ENCODE measurements at regions not wholly inside any gene's neighbourhood (a gene's known extent, or its start where the extent isn't known, plus 50 kb on each side); places are given as distances from the start of the nearest gene placed in this dataset.
"Not testable (repeated sequence)": the region's sequence is repeated elsewhere in the genome, so short reads cannot be mapped to it uniquely, and the experiment has no call there.

- Histone ChIP-seq H3K4me1 (ENCODE audit: low read length) (no peaks in the 10 kb centered on the region), H3K9ac (ENCODE audit: low read length) (no peak overlapping the region), H4K20me1 (ENCODE audit: insufficient read depth, low read depth, low read length) (no peaks in the 10 kb centered on the region), H2AFZ (ENCODE audit: low read length) (no peak overlapping the region), H3K4me3 (ENCODE audit: low read length) (no peak overlapping the region), H3K79me2 (ENCODE audit: low read length) (no peaks in the 10 kb centered on the region), H3K36me3 (ENCODE audit: insufficient read depth, low read length) (no peaks in the 10 kb centered on the region), H3K9me2 (replicated peaks; ENCODE audit: insufficient read depth, low read length) (no peaks in the 10 kb centered on the region), H3K4me2 (ENCODE audit: low read depth, low read length, poor library complexity, severe bottlenecking) (no peak overlapping the region), H3K27me3 (ENCODE audit: low read length) (no peaks in the 10 kb centered on the region), H3K27ac (ENCODE audit: low read length) (no peak overlapping the region), H3K9me3 (ENCODE audit: low read length) (no peaks in the 10 kb centered on the region)
- no peak for DNase-seq
Observed at GRCh38 chrX:124426288-124427169, 80.2 kb downstream of the SH2D1A start.

GRCh38 chrX:124433186-124433585 is 86.8 kb downstream of the SH2D1A start:
- Histone ChIP-seq H2AFZ (ENCODE audit: low read length) (no peak overlapping the region), H3K27ac (ENCODE audit: low read length) (no peak overlapping the region), H3K36me3 (ENCODE audit: insufficient read depth, low read length) (no peaks in the 10 kb centered on the region), H3K79me2 (ENCODE audit: low read length) (no peaks in the 10 kb centered on the region), H3K9me2 (replicated peaks; ENCODE audit: insufficient read depth, low read length) (no peaks in the 10 kb centered on the region), H3K9ac (ENCODE audit: low read length) (no peak overlapping the region), H3K9me3 (ENCODE audit: low read length) (no peaks in the 10 kb centered on the region), H3K27me3 (ENCODE audit: low read length) (no peaks in the 10 kb centered on the region), H4K20me1 (ENCODE audit: insufficient read depth, low read depth, low read length) (no peaks in the 10 kb centered on the region), H3K4me1 (ENCODE audit: low read length) (no peaks in the 10 kb centered on the region), H3K4me2 (ENCODE audit: low read depth, low read length, poor library complexity, severe bottlenecking) (no peak overlapping the region), H3K4me3 (ENCODE audit: low read length) (no peak overlapping the region)
- no peak for DNase-seq

GRCh38 chrX:124435616-124436015 is 89.3 kb downstream of the SH2D1A start:
- H3K36me3 ChIP-seq (ENCODE audit: insufficient read depth, low read length) = no peaks in the 10 kb centered on the region
- no peaks in the 10 kb centered on the region for H3K27me3 ChIP-seq (ENCODE audit: low read length)
- no peaks in the 10 kb centered on the region for H3K79me2 ChIP-seq (ENCODE audit: low read length)
- H4K20me1 ChIP-seq (ENCODE audit: insufficient read depth, low read depth, low read length) = no peaks in the 10 kb centered on the region
- H3K9me3 ChIP-seq (ENCODE audit: low read length) = no peaks in the 10 kb centered on the region
- H3K27ac ChIP-seq (ENCODE audit: low read length) = no peak overlapping the region
- no peak for DNase-seq
- H3K9ac ChIP-seq (ENCODE audit: low read length) = no peak overlapping the region
- no peaks in the 10 kb centered on the region for H3K4me1 ChIP-seq (ENCODE audit: low read length)
- H3K9me2 ChIP-seq (replicated peaks; ENCODE audit: insufficient read depth, low read length) = no peaks in the 10 kb centered on the region
- no peak overlapping the region for H3K4me3 ChIP-seq (ENCODE audit: low read length)
- H3K4me2 ChIP-seq (ENCODE audit: low read depth, low read length, poor library complexity, severe bottlenecking) = no peak overlapping the region
- H2AFZ ChIP-seq (ENCODE audit: low read length) = no peak overlapping the region

GRCh38 chrX:124440695-124441094 is 94.3 kb downstream of the SH2D1A start:
- Histone ChIP-seq H3K9me2 (replicated peaks; ENCODE audit: insufficient read depth, low read length) (no peaks in the 10 kb centered on the region), H3K4me3 (ENCODE audit: low read length) (no peak overlapping the region), H4K20me1 (ENCODE audit: insufficient read depth, low read depth, low read length) (no peaks in the 10 kb centered on the region), H3K36me3 (ENCODE audit: insufficient read depth, low read length) (no peaks in the 10 kb centered on the region), H2AFZ (ENCODE audit: low read length) (no peak overlapping the region), H3K9ac (ENCODE audit: low read length) (no peak overlapping the region), H3K79me2 (ENCODE audit: low read length) (no peaks in the 10 kb centered on the region), H3K27ac (ENCODE audit: low read length) (no peak overlapping the region), H3K4me2 (ENCODE audit: low read depth, low read length, poor library complexity, severe bottlenecking) (no peak overlapping the region), H3K27me3 (ENCODE audit: low read length) (no peaks in the 10 kb centered on the region), H3K4me1 (ENCODE audit: low read length) (no peaks in the 10 kb centered on the region), H3K9me3 (ENCODE audit: low read length) (no peaks in the 10 kb centered on the region)
- no peak for DNase-seq

GRCh38 chrX:124441971-124442590 is 95.7 kb downstream of the SH2D1A start:
- Histone ChIP-seq H3K4me2 (ENCODE audit: low read depth, low read length, poor library complexity, severe bottlenecking) (no peak overlapping the region), H3K4me1 (ENCODE audit: low read length) (no peaks in the 10 kb centered on the region), H3K9me3 (ENCODE audit: low read length) (no peaks in the 10 kb centered on the region), H4K20me1 (ENCODE audit: insufficient read depth, low read depth, low read length) (no peaks in the 10 kb centered on the region), H2AFZ (ENCODE audit: low read length) (no peak overlapping the region), H3K4me3 (ENCODE audit: low read length) (no peak overlapping the region), H3K27me3 (ENCODE audit: low read length) (no peaks in the 10 kb centered on the region), H3K79me2 (ENCODE audit: low read length) (no peaks in the 10 kb centered on the region), H3K36me3 (ENCODE audit: insufficient read depth, low read length) (no peaks in the 10 kb centered on the region), H3K27ac (ENCODE audit: low read length) (no peak overlapping the region), H3K9me2 (replicated peaks; ENCODE audit: insufficient read depth, low read length) (no peaks in the 10 kb centered on the region), H3K9ac (ENCODE audit: low read length) (no peak overlapping the region)
- DNase-seq = no peak

- DNase-seq = no peak
- H3K27ac ChIP-seq (ENCODE audit: low read length) = no peak overlapping the region
- no peak overlapping the region for H3K4me3 ChIP-seq (ENCODE audit: low read length)
- H3K36me3 ChIP-seq (ENCODE audit: insufficient read depth, low read length) = no peaks in the 10 kb centered on the region
- H2AFZ ChIP-seq (ENCODE audit: low read length) = no peak overlapping the region
- H3K27me3 ChIP-seq (ENCODE audit: low read length) = no peaks in the 10 kb centered on the region
- no peaks in the 10 kb centered on the region for H3K79me2 ChIP-seq (ENCODE audit: low read length)
- H3K9me3 ChIP-seq (ENCODE audit: low read length) = no peaks in the 10 kb centered on the region
- no peak overlapping the region for H3K4me2 ChIP-seq (ENCODE audit: low read depth, low read length, poor library complexity, severe bottlenecking)
- no peak overlapping the region for H3K9ac ChIP-seq (ENCODE audit: low read length)
- H4K20me1 ChIP-seq (ENCODE audit: insufficient read depth, low read depth, low read length) = no peaks in the 10 kb centered on the region
- H3K9me2 ChIP-seq (replicated peaks; ENCODE audit: insufficient read depth, low read length) = no peaks in the 10 kb centered on the region
- no peaks in the 10 kb centered on the region for H3K4me1 ChIP-seq (ENCODE audit: low read length)
Observed at GRCh38 chrX:124455966-124456365, 109.6 kb downstream of the SH2D1A start.

- not testable (repeated sequence) for H4K20me1 ChIP-seq (ENCODE audit: insufficient read depth, low read depth, low read length); DNase-seq; H3K79me2 ChIP-seq (ENCODE audit: low read length); H3K27ac ChIP-seq (ENCODE audit: low read length); H3K27me3 ChIP-seq (ENCODE audit: low read length); H3K4me1 ChIP-seq (ENCODE audit: low read length); H3K4me3 ChIP-seq (ENCODE audit: low read length); H3K9me2 ChIP-seq (replicated peaks; ENCODE audit: insufficient read depth, low read length); H3K36me3 ChIP-seq (ENCODE audit: insufficient read depth, low read length); H3K9me3 ChIP-seq (ENCODE audit: low read length); H3K4me2 ChIP-seq (ENCODE audit: low read depth, low read length, poor library complexity, severe bottlenecking); H2AFZ ChIP-seq (ENCODE audit: low read length); H3K9ac ChIP-seq (ENCODE audit: low read length)
Observed at GRCh38 chrX:124459851-124460250, 113.5 kb downstream of the SH2D1A start.

GRCh38 chrX:124462931-124463330 is 116.6 kb downstream of the SH2D1A start:
- no peaks in the 10 kb centered on the region for H3K4me1 ChIP-seq (ENCODE audit: low read length)
- no peaks in the 10 kb centered on the region for H3K36me3 ChIP-seq (ENCODE audit: insufficient read depth, low read length)
- no peaks in the 10 kb centered on the region for H3K27me3 ChIP-seq (ENCODE audit: low read length)
- no peak for DNase-seq
- no peak overlapping the region for H3K9ac ChIP-seq (ENCODE audit: low read length)
- H3K9me3 ChIP-seq (ENCODE audit: low read length) = no peaks in the 10 kb centered on the region
- H4K20me1 ChIP-seq (ENCODE audit: insufficient read depth, low read depth, low read length) = no peaks in the 10 kb centered on the region
- no peaks in the 10 kb centered on the region for H3K79me2 ChIP-seq (ENCODE audit: low read length)
- no peak overlapping the region for H2AFZ ChIP-seq (ENCODE audit: low read length)
- H3K4me3 ChIP-seq (ENCODE audit: low read length) = no peak overlapping the region
- H3K27ac ChIP-seq (ENCODE audit: low read length) = no peak overlapping the region
- H3K4me2 ChIP-seq (ENCODE audit: low read depth, low read length, poor library complexity, severe bottlenecking) = no peak overlapping the region
- H3K9me2 ChIP-seq (replicated peaks; ENCODE audit: insufficient read depth, low read length) = no peaks in the 10 kb centered on the region
